DMS114 treated with DMSO at 0.1 percent for 48 hours (cell line): ENCODE measurements at regions not wholly inside any gene's neighbourhood (a gene's known extent, or its start where the extent isn't known, plus 50 kb on each side); places are given as distances from the start of the nearest gene placed in this dataset.

Experiments used
- DNase-seq: peaks from one replicate; lab custom pipeline; 2025; ENCODE audit not compliant: unreplicated experiment; lab: John Stamatoyannopoulos, UW

- DNase-seq, result no peak
Observed at GRCh38 chr2:139353874-139354273, 573.7 kb upstream of the NXPH2 start.

GRCh38 chr2:139317259-139317658 is 537.1 kb upstream of the NXPH2 start:
- no peak for DNase-seq

GRCh38 chr2:139314059-139314458 is 533.9 kb upstream of the NXPH2 start:
- no peak for DNase-seq

GRCh38 chr2:139296672-139297209 is 516.6 kb upstream of the NXPH2 start:
- DNase-seq, result no peak

GRCh38 chr2:139293992-139294548 is 513.9 kb upstream of the NXPH2 start:
- DNase-seq, result no peak

- DNase-seq, result no peak
Observed at GRCh38 chr2:139281124-139281523, 500.9 kb upstream of the NXPH2 start.

GRCh38 chr2:139271879-139272278 is 491.7 kb upstream of the NXPH2 start:
- DNase-seq, result no peak

GRCh38 chr2:139271149-139271548 is 491.0 kb upstream of the NXPH2 start:
- DNase-seq, result no peak

- DNase-seq, result no peak
Observed at GRCh38 chr2:139260052-139260430, 479.9 kb upstream of the NXPH2 start.

- no peak for DNase-seq
Observed at GRCh38 chr2:139259422-139260051, 479.3 kb upstream of the NXPH2 start.

- DNase-seq, result no peak
Observed at GRCh38 chr2:139241286-139241685, 461.1 kb upstream of the NXPH2 start.

GRCh38 chr2:139237023-139237422 is 456.8 kb upstream of the NXPH2 start:
- DNase-seq, result no peak

- DNase-seq, result no peak
Observed at GRCh38 chr2:139230881-139231280, 450.7 kb upstream of the NXPH2 start.

- no peak for DNase-seq
Observed at GRCh38 chr2:139228276-139228675, 448.1 kb upstream of the NXPH2 start.

GRCh38 chr2:139225961-139226360 is 445.8 kb upstream of the NXPH2 start:
- DNase-seq, result no peak

GRCh38 chr2:139218181-139218580 is 438.0 kb upstream of the NXPH2 start:
- no peak for DNase-seq

GRCh38 chr2:139217641-139218040 is 437.5 kb upstream of the NXPH2 start:
- no peak for DNase-seq

- no peak for DNase-seq
Observed at GRCh38 chr2:139216435-139216834, 436.2 kb upstream of the NXPH2 start.

- no peak for DNase-seq
Observed at GRCh38 chr2:139214801-139215200, 434.6 kb upstream of the NXPH2 start.

GRCh38 chr2:139209586-139209985 is 429.4 kb upstream of the NXPH2 start:
- no peak for DNase-seq

GRCh38 chr2:139201516-139201915 is 421.3 kb upstream of the NXPH2 start:
- DNase-seq, result no peak

- DNase-seq, result no peak
Observed at GRCh38 chr2:139196754-139197153, 416.6 kb upstream of the NXPH2 start.

- no peak for DNase-seq
Observed at GRCh38 chr2:139194546-139194945, 414.4 kb upstream of the NXPH2 start.
